Stomach (tissue), 8 donors: ENCODE measurements at regions not wholly inside any gene's neighbourhood (a gene's known extent, or its start where the extent isn't known, plus 50 kb on each side); places are given as distances from the start of the nearest gene placed in this dataset.
"Not testable (repeated sequence)": the region's sequence is repeated elsewhere in the genome, so short reads cannot be mapped to it uniquely, and the experiment has no call there.

ENCODE experiments used
- DNase-seq, 2 donors: peaks; one replicate each; pipeline versions ENCODE4 v3.0.0 to v3.0.0-alpha.2; 2013 to 2019
- H3K27ac ChIP-seq, 5 donors: fragments of 200-600 bp in 4 of 5; sonication (generic) in 4 of 5; one replicate each; pipeline ENCODE4 v1.5.1; 2013 to 2019; ENCODE audit warnings: mild to moderate bottlenecking in 1 of 5, moderate library complexity in 1 of 5
- H3K27me3 ChIP-seq, 3 donors: fragments of 200-600 bp; sonication (generic); one replicate each; pipeline ENCODE4 v1.5.1; 2017 to 2019; ENCODE audit warnings: mixed run types in 1 of 3
- H3K36me3 ChIP-seq, 4 donors: fragments of 200-600 bp; sonication (generic); 1 replicate in 3 of 4; 2 replicates in 1 of 4; pipeline ENCODE4 v1.5.1; 2016 to 2019
- H3K4me1 ChIP-seq, 4 donors: fragments of 200-600 bp; sonication (generic); one replicate each; pipeline ENCODE4 v1.5.1; 2016 to 2019
- H3K4me3 ChIP-seq, 4 donors: fragments of 200-600 bp; sonication (generic) in 3 of 4; one replicate each; pipeline ENCODE4 v1.5.1; 2016 to 2019; ENCODE audit warnings: mild to moderate bottlenecking in 1 of 4
- H3K9me3 ChIP-seq, 4 donors: fragments of 200-600 bp; sonication (generic); one replicate each; pipeline ENCODE4 v1.5.1; 2016 to 2019
- CTCF ChIP-seq, 7 experiments: fragments of 450-650 bp in 4 of 7; fragments of 200-600 bp in 3 of 7; sonication (generic) in 3 of 7; IDR thresholded peaks; one replicate each; pipeline ENCODE4 v1.5.1; 2016 to 2019; ENCODE audit warnings: antibody characterized with exemption in 7 of 7, control low read depth in 2 of 7, mild to moderate bottlenecking in 1 of 7
- EP300 ChIP-seq: sonication (generic); formaldehyde crosslinking; IDR thresholded peaks from one replicate; pipeline ENCODE4 v1.6.1; 2017; ENCODE audit warnings: antibody characterized with exemption
- POLR2A ChIP-seq, 4 donors: fragments of 450-650 bp; IDR thresholded peaks; one replicate each; pipeline ENCODE4 v1.6.1; 2016; ENCODE audit warnings: antibody characterized with exemption in 4 of 4, control low read depth in 2 of 4, mild to moderate bottlenecking in 1 of 4, moderate library complexity in 1 of 4
- POLR2AphosphoS5 ChIP-seq, 3 donors: sonication (generic); formaldehyde crosslinking; IDR thresholded peaks; one replicate each; pipeline ENCODE4 v1.6.1; 2016; ENCODE audit warnings: antibody characterized with exemption in 3 of 3
- WGBS, 5 donors: extraction: QIAGEN DNeasy Blood & Tissue Kit in 3 of 5; methylation state at CpG; one replicate each; pipeline versions ENCODE4 v1.1.5 to v1.1.7; 2013 to 2018; 5-methylcytosine and 5-hydroxymethylcytosine counted together
- intact Hi-C: fragments of 100-400 bp; cut with DNase I; formaldehyde crosslinking; loops from one replicate; pipeline ENCODE4 v1.15.1; 2023; ENCODE audit warnings: low total_unique reads
- donor health status: healthy with polysubstance abuse.
- donor health status: Bipolar disorder and iron deficiency.
- donor health status: healthy.

GRCh38 chr22:22754268-22754657 is 109.8 kb downstream of the GGTLC2 start:
- 84 to 89% (median 87%) methylated on average over 3 of the region's 3 CpGs for WGBS, 5 donors
- DNase-seq: no peak
- H3K27me3 ChIP-seq: peaks cover 0 to 10% (median 0%) of the 10 kb centered on the region in 3 donors
- no peaks in the 10 kb centered on the region for H3K9me3 ChIP-seq
- no peaks in the 10 kb centered on the region for H3K4me1 ChIP-seq
- intact Hi-C loops: no loop called here
- no peaks in the 10 kb centered on the region for H3K36me3 ChIP-seq
- no peak overlapping the region for H3K4me3 ChIP-seq
- H3K27ac ChIP-seq: no peak overlapping the region
- no peak for TF ChIP-seq POLR2AphosphoS5 (IDR thresholded peaks at IDR 0.05)
- no peak for TF ChIP-seq POLR2A (IDR thresholded peaks at IDR 0.05)
- no peak for TF ChIP-seq CTCF (IDR thresholded peaks at IDR 0.05)
- TF ChIP-seq EP300: no peak

- TF ChIP-seq POLR2A (IDR thresholded peaks at IDR 0.05) (no peak), EP300 (no peak), CTCF (IDR thresholded peaks at IDR 0.05) (no peak), POLR2AphosphoS5 (IDR thresholded peaks at IDR 0.05) (no peak)
- H3K27me3 ChIP-seq: peaks cover 0 to 10% (median 0%) of the 10 kb centered on the region in 3 donors
- no peak for DNase-seq
Measured at GRCh38 chr22:22754961-22755777, 110.8 kb downstream of the GGTLC2 start.

GRCh38 chr22:22755778-22756100 is 111.3 kb downstream of the GGTLC2 start:
- Histone ChIP-seq H3K9me3 (no peaks in the 10 kb centered on the region), H3K27me3 (peaks cover 0 to 10% (median 0%) of the 10 kb centered on the region in 3 donors)
- TF ChIP-seq EP300 (no peak), POLR2A (IDR thresholded peaks at IDR 0.05) (no peak), CTCF (IDR thresholded peaks at IDR 0.05) (no peak), POLR2AphosphoS5 (IDR thresholded peaks at IDR 0.05) (no peak)

More at GRCh38 chr22:22754961-22755777, 110.8 kb downstream of the GGTLC2 start:
- Histone ChIP-seq H3K4me3 (no peak overlapping the region), H3K36me3 (no peaks in the 10 kb centered on the region), H3K9me3 (no peaks in the 10 kb centered on the region), H3K27ac (no peak overlapping the region), H3K4me1 (no peaks in the 10 kb centered on the region)
- 70 to 88% (median 74%) methylated on average over 8 of the region's 8 CpGs for WGBS, 5 donors
- intact Hi-C loops: no loop called here

GRCh38 chr22:22756109-22756508 is 111.7 kb downstream of the GGTLC2 start:
- TF ChIP-seq CTCF (IDR thresholded peaks at IDR 0.05) (no peak), POLR2A (IDR thresholded peaks at IDR 0.05) (no peak), POLR2AphosphoS5 (IDR thresholded peaks at IDR 0.05) (no peak), EP300 (no peak)
- H3K4me3 ChIP-seq: no peak overlapping the region
- no peak for DNase-seq
- H3K9me3 ChIP-seq: no peaks in the 10 kb centered on the region
- 64 to 90% (median 80%) methylated on average over 3 of the region's 3 CpGs for whole genome bisulfite sequencing, 5 donors
- no peaks in the 10 kb centered on the region for H3K4me1 ChIP-seq
- peaks cover 0 to 10% (median 0%) of the 10 kb centered on the region in 3 donors for H3K27me3 ChIP-seq
- no peak overlapping the region for H3K27ac ChIP-seq
- intact Hi-C loops: no loop called here
- H3K36me3 ChIP-seq: no peaks in the 10 kb centered on the region

More at GRCh38 chr22:22755778-22756100, 111.3 kb downstream of the GGTLC2 start:
- H3K36me3 ChIP-seq: no peaks in the 10 kb centered on the region
- H3K27ac ChIP-seq: no peak overlapping the region
- H3K4me3 ChIP-seq: no peak overlapping the region
- DNase-seq: no peak
- no peaks in the 10 kb centered on the region for H3K4me1 ChIP-seq
- intact Hi-C loops: no loop called here

GRCh38 chr22:22756551-22757201 is 112.3 kb downstream of the GGTLC2 start:
- intact Hi-C loops, H3K27ac ChIP-seq, H3K36me3 ChIP-seq, H3K4me1 ChIP-seq, DNase-seq, H3K9me3 ChIP-seq, H3K4me3 ChIP-seq: not testable (repeated sequence)
- peaks cover 0 to 10% (median 0%) of the 10 kb centered on the region in 3 donors for H3K27me3 ChIP-seq
- 76 to 89% (median 87%) methylated on average over 3 of the region's 3 CpGs for WGBS, 5 donors

- H3K27me3 ChIP-seq: peaks cover 0 to 10% (median 0%) of the 10 kb centered on the region in 3 donors
- H3K9me3 ChIP-seq, H3K36me3 ChIP-seq, H3K4me1 ChIP-seq, H3K27ac ChIP-seq, DNase-seq, intact Hi-C loops, H3K4me3 ChIP-seq: not testable (repeated sequence)
- 54 to 88% (median 72%) methylated on average over 5 to 6 of the region's 6 CpGs for WGBS, 5 donors
Measured at GRCh38 chr22:22758101-22758807, 113.8 kb downstream of the GGTLC2 start.
